ENCODE measurements at regions not wholly inside any gene's neighbourhood (a gene's known extent, or its start where the extent isn't known, plus 50 kb on each side); places are given as distances from the start of the nearest gene placed in this dataset.
"Not testable (repeated sequence)": the region's sequence is repeated elsewhere in the genome, so short reads cannot be mapped to it uniquely, and the experiment has no call there.

DNA sequence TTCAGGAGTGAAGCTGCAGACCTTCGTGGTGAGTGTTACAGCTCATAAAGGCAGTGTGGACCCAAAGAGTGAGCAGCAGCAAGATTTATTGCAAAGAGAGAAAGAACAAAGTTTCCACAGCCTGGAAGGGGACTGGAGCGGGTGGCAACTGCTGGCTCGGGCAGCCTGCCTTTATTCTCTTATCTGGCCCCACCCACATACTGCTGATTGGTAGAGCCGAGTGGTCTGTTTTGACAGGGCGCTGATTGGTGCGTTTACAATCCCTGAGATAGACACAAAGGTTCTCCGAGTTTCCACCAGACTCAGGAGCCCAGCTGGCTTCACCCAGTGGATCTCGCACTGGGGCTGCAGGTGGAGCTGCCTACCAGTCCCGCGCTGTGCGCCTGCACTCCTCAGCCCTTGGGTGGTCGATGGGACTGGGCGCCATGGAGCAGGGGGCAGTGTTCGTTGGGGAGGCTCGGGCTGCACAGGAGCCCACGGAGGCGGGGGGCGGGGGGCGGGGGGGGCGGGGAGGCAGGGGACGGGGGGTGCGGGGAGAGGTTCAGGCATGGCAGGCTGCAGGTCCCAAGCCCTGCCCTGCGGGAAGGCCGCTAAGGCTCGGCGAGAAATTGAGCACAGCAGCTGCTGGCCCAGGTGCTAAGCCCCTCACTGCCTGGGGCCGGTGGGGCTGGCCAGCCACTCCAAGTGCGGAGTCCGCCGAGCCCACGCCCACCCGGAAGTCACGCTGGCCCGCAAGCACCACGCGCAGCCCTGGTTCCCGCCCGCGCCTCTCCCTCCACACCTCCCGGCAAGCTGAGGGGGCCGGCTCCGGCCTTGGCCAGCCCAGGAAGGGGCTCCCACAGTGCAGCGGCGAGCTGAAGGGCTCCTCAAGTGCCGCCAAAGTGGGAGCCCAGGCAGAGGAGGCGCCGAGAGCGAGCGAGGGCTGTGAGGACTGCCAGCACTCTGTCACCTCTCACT, 59.9 kb upstream of the EN2 start:
- not testable (repeated sequence) for DNase-seq

DNA sequence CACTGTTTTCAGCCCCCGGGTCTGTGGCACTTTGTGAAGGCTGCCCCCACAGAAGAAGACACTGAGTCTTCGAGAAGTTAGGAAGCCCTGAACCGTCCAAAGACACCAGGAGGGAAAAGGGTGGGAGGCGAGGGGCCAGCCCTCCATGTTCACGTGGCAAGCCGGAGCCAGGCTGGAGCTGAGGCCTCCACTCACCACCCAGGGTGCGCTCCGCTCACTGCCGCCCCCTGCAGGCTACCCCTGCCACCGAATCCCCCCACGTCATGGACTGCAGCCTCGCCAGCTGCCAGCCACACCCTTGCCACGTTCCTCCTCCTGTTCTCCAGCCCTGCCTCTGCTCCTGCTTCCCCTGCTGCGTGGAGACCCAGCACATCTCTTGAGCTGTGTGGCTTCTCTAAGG, 59.0 kb upstream of the EN2 start:
- no peak for DNase-seq

DNA sequence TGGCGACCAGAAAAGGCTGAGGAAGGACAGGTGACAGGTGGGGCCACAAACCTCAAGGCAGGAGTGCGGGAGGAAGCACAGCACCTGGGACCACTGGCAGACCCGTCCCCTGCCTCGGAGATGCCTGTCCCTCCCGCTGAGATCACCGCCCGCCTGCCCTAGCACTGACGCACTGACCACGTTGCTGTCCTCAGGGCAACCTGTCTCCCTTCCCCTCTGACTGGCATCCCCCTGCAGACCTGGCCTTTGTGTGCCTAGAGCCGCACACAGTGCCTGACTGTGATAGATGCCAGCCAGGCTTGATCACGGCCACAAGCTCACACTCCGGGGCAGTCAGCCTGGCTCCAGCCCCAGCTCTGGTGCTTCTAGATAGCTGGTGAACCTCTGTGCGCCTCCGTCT, 58.4 kb upstream of the EN2 start:
- DNase-seq = no peak

DNA sequence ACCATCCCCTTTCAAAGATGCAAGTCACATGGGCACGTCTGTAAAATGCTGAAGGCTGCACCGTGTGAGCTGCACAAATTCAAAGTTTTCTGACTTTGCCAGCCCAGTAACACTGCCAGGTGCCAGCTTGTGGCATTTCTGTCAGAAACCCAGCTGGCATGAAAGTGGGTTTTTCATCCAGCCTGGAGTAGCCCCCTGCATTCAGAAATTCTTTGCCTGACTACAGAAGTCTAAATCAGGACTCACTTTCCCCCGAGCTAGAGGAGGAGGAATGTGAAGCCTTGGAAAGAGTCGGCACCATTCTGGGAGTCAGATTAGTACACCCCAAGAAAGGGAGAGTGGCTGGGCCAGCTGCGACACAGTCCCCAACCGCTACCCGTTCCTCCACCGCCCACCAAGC, 56.7 kb upstream of the EN2 start:
- no peak for DNase-seq

DNA sequence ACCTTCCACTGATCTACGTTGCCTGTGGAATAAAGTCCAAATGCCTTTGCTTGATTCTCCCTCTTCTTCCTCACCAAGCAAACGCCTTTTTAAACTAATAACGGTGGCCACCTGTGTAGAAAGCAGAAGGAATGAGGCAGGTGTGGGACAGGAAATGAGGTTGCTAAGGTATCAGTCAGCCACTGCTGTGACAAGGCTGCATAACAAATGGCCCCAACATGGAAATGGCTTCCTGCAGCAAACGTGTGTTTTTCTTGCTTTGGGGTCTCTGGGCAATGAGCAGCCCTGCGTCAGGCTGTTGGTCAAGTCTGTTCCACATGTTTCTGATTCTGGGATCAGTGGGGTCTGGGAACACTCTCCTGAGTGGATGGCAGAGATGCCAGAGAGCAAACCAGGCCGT, 56.0 kb upstream of the EN2 start:
- DNase-seq = no peak

DNA sequence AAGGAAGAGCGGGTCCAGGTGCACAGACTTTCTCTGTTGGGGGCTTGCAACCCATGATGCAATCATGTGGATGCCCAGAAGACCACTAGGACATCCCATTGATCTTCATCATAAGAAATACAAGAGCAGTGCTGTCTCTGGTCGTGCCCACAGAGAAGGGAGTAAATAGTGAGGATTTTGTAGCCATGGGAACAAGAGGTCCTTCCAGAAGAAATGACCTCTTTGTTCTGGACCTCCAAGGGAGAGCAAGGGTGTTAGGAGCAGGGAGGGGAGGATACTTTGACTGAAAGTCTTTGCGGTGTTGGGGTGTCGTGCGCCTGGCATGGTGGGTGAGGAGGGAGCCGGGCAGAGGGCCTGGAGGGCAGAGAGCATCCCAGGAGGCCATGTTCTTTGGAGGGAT, 55.0 kb upstream of the EN2 start:
- DNase-seq = no peak

DNA sequence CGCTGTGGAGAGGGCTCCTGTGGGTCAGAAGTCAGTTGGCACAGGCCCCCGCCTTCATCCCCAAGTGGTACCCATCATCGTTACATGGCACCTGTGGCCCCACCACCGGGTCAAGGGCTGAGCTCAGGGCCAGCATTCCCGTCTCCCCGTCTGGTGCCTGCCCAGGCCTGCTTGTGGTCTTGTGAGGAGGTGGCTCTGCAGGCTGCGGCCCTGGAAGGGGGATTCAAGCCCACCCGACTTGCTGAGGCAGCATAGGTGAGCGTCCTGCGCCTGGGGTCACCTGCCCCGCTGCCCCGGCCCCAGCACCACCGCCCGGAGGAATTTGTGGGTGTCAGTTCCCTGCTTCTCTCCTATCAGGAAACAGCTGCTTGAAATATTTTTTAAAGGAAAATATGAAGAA, 53.0 kb upstream of the EN2 start:
- DNase-seq = no peak

DNA sequence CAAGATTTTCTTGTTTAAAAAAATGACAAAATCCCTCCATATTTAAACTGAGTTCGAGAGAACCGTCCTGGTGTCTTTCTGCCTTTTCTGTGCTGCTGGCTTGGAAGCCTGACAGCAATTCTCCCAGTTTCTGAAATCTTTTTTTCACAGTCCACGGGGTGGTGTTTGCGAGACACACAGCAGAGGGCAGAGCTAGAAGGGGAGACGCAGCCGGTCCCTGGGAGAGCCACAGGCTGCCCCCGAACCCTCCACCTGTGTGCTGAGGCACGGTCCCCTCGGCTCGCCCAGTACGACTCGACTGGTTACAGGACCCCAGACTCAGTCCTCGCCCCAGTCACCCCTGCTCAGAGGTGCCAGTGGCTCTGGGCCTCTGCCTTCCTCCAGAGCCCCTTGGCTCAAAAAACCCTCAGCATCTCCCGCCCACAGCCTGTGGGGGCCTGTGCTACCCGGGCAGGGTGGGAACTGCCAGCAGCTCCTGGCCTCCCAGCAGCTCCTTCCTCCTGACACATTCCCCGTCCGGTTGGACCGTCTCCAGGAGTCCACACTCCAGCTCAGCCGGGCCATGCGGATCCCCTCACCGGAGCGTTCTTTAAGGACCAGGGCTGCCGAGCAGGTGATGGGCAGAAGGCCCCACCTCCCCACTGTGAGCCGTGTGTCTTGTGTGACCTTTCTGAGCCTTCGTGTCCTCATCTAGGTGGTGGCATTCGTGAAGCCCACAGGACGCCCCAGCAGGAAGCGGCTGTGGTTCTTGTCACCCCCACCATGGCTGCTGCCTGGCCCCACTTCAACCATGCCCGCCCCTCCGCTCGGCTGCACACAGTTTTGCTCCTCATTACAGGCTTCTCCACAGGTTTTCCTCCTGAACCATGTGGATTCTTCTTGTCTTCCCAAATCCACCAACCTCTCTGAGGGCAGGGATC, 52.3 kb upstream of the EN2 start:
- peak in 1 of 2 donors; percentile 14 for DNase-seq

DNA sequence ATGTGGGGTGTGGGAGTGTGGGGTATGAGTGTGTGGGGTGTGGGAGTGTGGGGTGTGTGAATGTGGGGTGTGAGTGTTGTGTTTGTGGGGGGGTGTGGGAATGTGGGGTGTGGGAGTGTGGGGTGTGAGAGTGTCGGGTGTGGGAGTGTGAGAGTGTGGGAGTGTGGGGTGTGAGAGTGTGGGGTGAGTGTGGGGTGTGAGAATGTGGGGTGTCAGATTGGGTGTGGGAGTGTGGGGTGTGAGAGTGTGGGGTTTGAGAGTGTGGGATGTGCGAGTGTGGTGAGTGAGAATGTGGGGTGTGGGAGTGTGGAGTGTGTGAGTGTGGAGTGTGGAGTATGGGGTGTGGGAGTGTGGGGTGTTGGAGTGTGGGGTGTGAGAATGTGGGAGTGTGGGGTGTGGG, 50.1 kb upstream of the EN2 start:
- DNase-seq = no peak
